GM12891 (cell line): ENCODE measurements at regions not wholly inside any gene's neighbourhood (a gene's known extent, or its start where the extent isn't known, plus 50 kb on each side); places are given as distances from the start of the nearest gene placed in this dataset.
"Not testable (repeated sequence)": the region's sequence is repeated elsewhere in the genome, so short reads cannot be mapped to it uniquely, and the experiment has no call there.

Experiments
- DNase-seq: peaks from one replicate; pipeline ENCODE4 v3.0.0; 2011; ENCODE audit warnings: low spot score; ENCODE audit not compliant: insufficient read length
- FAIRE-seq: peaks from 2 replicates; lab custom pipeline; 2011; peaks lifted over from hg19 to GRCh38; lab: Jason Lieb, UNC
- PAX5 ChIP-seq: IDR thresholded peaks from 2 replicates; pipeline ENCODE4 v1.6.1; 2011; ENCODE audit warnings: low read length, moderate library complexity, mild to moderate bottlenecking; ENCODE audit not compliant: insufficient read depth, severe bottlenecking
- POLR2A ChIP-seq: IDR thresholded peaks from 2 replicates; pipeline ENCODE4 v1.6.1; 2011; ENCODE audit warnings: low read depth, low read length, control low read depth
- POLR2AphosphoS5 ChIP-seq: IDR thresholded peaks from 2 replicates; pipeline ENCODE4 v1.6.1; 2011; ENCODE audit warnings: low read depth, low read length, control low read depth
- POU2F2 ChIP-seq: IDR thresholded peaks from 2 replicates; pipeline ENCODE4 v1.6.1; 2011; ENCODE audit warnings: low read depth, mild to moderate bottlenecking, control low read depth, low read length, moderate library complexity
- SPI1 ChIP-seq: IDR thresholded peaks from 2 replicates; pipeline ENCODE4 v1.6.1; 2011; ENCODE audit warnings: low read depth, low read length, control low read depth
- TAF1 ChIP-seq: IDR thresholded peaks from 2 replicates; pipeline ENCODE4 v1.6.1; 2011; ENCODE audit warnings: low read depth, low read length, control low read depth

GRCh38 chr2:223313101-223313500 is 261.1 kb downstream of the KCNE4 start:
- TF ChIP-seq POLR2AphosphoS5, result no peak
- no peak for TF ChIP-seq TAF1
- TF ChIP-seq SPI1, result no peak
- no peak for TF ChIP-seq POU2F2
- TF ChIP-seq POLR2A, result no peak
- TF ChIP-seq PAX5, result no peak
- FAIRE-seq, result no peak
- no peak for DNase-seq

DNA sequence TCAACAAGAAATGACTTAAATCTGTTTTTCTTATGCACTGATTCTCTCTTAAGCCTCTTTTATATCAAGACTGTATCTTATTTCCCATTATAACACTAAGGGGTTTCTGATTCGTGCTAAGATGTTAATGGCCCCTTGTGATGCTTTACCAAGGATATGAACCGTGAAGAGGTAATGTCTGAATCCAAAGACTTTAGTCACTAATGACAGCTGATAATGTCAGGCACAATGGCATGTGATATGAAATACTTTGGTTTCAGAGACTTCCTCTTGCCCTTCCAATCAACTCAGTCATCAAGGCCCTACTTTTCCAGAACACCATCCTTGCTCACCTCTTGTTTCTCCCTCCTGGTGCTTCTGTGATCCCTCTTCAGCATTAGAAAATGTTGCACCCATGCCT is 262.8 kb downstream of the KCNE4 start:
- TF ChIP-seq PAX5, result no peak
- TF ChIP-seq POU2F2, result no peak
- TF ChIP-seq POLR2A, result no peak
- TF ChIP-seq TAF1, result no peak
- no peak for TF ChIP-seq SPI1
- no peak for TF ChIP-seq POLR2AphosphoS5
- FAIRE-seq, result no peak

DNA sequence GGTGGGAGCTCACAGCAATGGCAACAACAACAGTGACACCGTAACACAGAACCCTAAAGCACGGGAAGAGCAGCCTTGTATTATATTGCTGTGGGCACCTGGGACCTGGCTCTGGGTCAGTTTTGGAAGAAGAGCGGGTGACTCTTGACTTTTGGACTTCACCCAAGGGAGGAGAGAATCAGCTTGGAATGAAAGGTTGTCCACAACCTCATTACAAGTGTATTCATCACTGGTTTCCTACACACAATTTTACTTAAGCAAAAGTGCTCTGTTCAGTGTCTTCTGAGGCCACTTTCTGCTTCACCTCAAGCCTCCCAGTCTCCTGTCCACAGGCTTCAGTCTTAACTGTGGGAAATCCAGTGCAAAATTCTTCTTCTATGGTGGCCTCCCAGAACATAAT is 263.8 kb downstream of the KCNE4 start:
- FAIRE-seq (no peak), DNase-seq (no peak)
- TF ChIP-seq PAX5 (no peak), TAF1 (no peak), POU2F2 (no peak), SPI1 (no peak), POLR2AphosphoS5 (no peak), POLR2A (no peak)

More for the DNA sequence above, 262.8 kb downstream of the KCNE4 start:
- DNase-seq, result no peak

DNA sequence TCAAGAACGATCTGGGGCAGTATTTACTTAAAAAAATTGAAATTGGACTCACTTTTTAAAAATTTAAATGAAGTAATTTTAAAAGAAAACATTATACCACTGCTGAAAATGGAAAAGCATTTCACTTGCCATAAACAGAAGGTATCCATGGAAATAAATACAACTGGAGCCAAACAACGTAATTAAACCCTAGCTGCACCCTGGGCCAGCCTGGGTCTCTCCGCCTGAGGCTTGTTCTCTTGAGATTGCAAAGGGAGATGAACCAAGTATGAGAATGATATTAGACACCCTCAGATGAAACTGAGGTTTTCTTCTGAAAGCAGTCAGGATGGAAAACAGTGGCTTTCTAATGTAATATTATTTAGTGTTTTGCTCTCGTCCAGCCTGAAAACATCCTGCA is 264.4 kb downstream of the KCNE4 start:
- no peak for TF ChIP-seq POU2F2
- TF ChIP-seq POLR2AphosphoS5, result no peak
- no peak for TF ChIP-seq POLR2A
- TF ChIP-seq SPI1, result no peak
- no peak for TF ChIP-seq PAX5
- TF ChIP-seq TAF1, result no peak
- DNase-seq (no peak), FAIRE-seq (no peak)

GRCh38 chr2:223319601-223320000 is 267.6 kb downstream of the KCNE4 start:
- TF ChIP-seq POU2F2, result no peak
- TF ChIP-seq PAX5, result no peak
- TF ChIP-seq POLR2A, result no peak
- no peak for TF ChIP-seq POLR2AphosphoS5
- TF ChIP-seq SPI1, result no peak
- TF ChIP-seq TAF1, result no peak
- DNase-seq (no peak), FAIRE-seq (no peak)

DNA sequence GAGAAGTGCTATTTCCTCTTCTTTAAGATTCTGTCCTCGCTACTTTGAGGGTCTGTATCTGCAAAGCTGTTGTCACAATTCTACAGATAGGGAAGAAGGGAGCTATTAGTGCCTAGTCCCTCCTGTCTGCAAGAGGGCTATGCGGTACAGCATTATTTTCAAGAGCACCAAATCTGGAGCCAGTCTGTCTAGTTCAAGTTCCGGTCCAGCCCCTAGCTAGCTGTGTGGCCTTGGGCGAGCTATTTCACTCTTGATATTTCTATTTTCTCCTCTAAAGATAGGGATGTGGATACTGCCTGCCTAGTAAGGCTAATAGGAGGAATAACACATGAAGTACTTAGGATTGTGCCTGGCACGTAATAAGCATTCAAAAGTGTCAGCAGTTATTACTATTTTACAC is 272.4 kb downstream of the KCNE4 start:
- FAIRE-seq (no peak), DNase-seq (no peak)
- TF ChIP-seq PAX5 (no peak), POLR2A (no peak), POLR2AphosphoS5 (no peak), TAF1 (no peak), POU2F2 (no peak), SPI1 (no peak)

GRCh38 chr2:223328578-223328977 is 273.6 kb downstream of the SCG2 start:
- DNase-seq, result no peak
- TF ChIP-seq POU2F2 (no peak), SPI1 (no peak), POLR2A (no peak), POLR2AphosphoS5 (no peak), TAF1 (no peak), PAX5 (no peak)
- FAIRE-seq, result no peak

- FAIRE-seq, result not testable (repeated sequence)
These were observed 271.4 kb downstream of the SCG2 start for GRCh38 chr2:223330747-223331146.

GRCh38 chr2:223338016-223338415 is 264.1 kb downstream of the SCG2 start:
- no peak for TF ChIP-seq POLR2A
- no peak for TF ChIP-seq POU2F2
- no peak for TF ChIP-seq POLR2AphosphoS5
- no peak for TF ChIP-seq PAX5
- TF ChIP-seq TAF1, result no peak
- no peak for TF ChIP-seq SPI1
- FAIRE-seq (no peak), DNase-seq (no peak)

More at GRCh38 chr2:223330747-223331146, 271.4 kb downstream of the SCG2 start:
- not testable (repeated sequence) for DNase-seq

- no peak for TF ChIP-seq POLR2A
- no peak for TF ChIP-seq TAF1
- TF ChIP-seq POU2F2, result no peak
- TF ChIP-seq POLR2AphosphoS5, result no peak
- no peak for TF ChIP-seq PAX5
- TF ChIP-seq SPI1, result no peak
- no peak for FAIRE-seq
These were observed 245.1 kb downstream of the SCG2 start for GRCh38 chr2:223357076-223357475.

DNA sequence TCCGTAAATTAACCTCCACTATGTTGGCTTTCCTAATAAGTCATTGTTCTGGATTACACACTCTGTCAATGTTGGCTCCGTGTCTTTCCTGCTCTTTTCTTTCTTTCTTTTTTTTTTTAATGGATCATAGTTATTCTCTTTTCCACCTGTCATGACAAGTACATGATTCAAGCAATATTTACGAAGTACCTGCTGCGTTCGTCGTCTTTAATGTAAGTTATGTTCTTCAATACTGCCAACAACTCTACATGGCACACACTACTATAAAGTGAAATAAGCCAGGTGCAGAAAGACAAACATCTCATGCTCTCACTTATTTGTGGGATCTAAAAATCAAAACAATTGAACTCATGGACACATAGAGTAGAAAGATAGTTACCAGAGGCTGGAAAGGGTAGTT is 239.1 kb downstream of the SCG2 start:
- TF ChIP-seq POLR2A, result no peak
- no peak for FAIRE-seq
- DNase-seq, result no peak

More at GRCh38 chr2:223357076-223357475, 245.1 kb downstream of the SCG2 start:
- no peak for DNase-seq

DNA sequence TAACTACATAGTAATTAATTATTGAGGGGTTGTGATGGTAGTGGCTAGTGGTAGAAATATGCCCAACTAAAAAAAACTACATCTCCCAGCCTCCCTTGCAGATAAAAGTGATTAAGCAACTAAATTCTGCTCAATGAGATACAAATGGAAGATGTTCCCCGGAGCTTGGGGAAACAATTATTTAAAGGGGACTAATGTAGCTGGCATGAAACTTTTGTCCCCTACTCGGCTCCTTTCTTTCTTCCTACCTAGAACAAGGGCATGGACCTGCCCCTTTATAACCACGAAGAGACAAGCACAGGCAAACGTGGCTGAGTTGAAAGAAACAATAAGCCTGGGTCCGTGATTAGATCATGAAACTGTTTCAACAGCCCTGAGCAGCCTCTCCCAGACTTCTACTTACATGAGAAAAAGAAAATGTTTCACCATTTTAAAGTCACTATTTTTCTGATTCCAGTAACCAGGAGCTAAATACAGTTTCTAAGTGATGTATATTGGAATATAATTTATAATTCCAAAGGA is 236.9 kb downstream of the SCG2 start:
- no peak for FAIRE-seq
- DNase-seq, result no peak
- no peak for TF ChIP-seq POLR2AphosphoS5
- no peak for TF ChIP-seq TAF1
- TF ChIP-seq PAX5, result no peak
- TF ChIP-seq POLR2A, result no peak
- no peak for TF ChIP-seq POU2F2
- no peak for TF ChIP-seq SPI1
